ENCODE measurements at regions not wholly inside any gene's neighbourhood (a gene's known extent, or its start where the extent isn't known, plus 50 kb on each side); places are given as distances from the start of the nearest gene placed in this dataset.

DNA sequence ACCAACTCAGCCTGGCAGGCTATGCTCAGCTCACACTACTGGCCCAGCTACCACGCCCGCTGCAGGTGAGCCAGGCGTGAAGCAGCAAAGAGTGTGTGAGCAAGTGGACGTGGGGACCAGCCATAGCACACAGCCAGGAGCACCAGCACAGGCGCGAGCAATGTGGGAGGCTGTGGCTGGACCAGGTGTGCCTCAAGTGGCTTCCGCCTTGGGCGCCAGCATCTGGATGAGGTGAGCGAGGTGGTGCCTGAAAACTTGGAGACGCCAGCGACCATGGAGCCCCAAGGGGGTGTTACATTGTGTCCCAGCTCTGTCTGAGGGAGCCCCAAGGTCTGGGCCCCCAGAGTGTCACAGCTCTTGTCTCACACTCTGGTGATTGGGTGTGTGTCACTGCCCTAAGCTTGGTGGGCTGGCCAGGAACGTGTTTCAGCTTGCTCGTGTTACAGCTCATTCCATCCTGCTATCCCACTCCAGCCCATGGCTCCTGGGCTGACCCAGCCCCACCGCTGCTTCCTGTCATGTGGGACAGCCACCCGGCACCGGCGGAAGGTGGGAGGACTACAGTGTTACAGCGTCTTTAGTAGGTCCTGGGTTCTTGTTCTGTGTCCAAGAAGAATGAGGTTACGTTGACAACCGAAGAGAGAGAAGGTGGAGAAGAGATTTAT lies 508.0 kb upstream of the MMS22L start:
- TF ChIP-seq, protein P1, sequence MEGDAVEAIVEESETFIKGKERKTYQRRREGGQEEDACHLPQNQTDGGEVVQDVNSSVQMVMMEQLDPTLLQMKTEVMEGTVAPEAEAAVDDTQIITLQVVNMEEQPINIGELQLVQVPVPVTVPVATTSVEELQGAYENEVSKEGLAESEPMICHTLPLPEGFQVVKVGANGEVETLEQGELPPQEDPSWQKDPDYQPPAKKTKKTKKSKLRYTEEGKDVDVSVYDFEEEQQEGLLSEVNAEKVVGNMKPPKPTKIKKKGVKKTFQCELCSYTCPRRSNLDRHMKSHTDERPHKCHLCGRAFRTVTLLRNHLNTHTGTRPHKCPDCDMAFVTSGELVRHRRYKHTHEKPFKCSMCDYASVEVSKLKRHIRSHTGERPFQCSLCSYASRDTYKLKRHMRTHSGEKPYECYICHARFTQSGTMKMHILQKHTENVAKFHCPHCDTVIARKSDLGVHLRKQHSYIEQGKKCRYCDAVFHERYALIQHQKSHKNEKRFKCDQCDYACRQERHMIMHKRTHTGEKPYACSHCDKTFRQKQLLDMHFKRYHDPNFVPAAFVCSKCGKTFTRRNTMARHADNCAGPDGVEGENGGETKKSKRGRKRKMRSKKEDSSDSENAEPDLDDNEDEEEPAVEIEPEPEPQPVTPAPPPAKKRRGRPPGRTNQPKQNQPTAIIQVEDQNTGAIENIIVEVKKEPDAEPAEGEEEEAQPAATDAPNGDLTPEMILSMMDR (IDR thresholded peaks at IDR 0.05): no peak
- TF ChIP-seq POLR2A (IDR thresholded peaks at IDR 0.05): no peak
